ENCODE measurements at regions not wholly inside any gene's neighbourhood (a gene's known extent, or its start where the extent isn't known, plus 50 kb on each side); places are given as distances from the start of the nearest gene placed in this dataset.

GRCh38 chr7:153476166-153476565 lies 576.0 kb upstream of the DPP6 start:
- TF ChIP-seq ZNF121 (CRISPR knock-in tag; IDR thresholded peaks at IDR 0.05), result no peak
- no peak for TF ChIP-seq ZNF317 (CRISPR knock-in tag; IDR thresholded peaks at IDR 0.05; ENCODE audit: borderline replicate concordance, low read depth)
- TF ChIP-seq PRDM15 (CRISPR knock-in tag; IDR thresholded peaks at IDR 0.05), result no peak
- no peak for TF ChIP-seq TCF7 (CRISPR knock-in tag; IDR thresholded peaks at IDR 0.05; ENCODE audit: low read depth)
- no peak for TF ChIP-seq CTCF (IDR thresholded peaks at IDR 0.05)
- TF ChIP-seq ESRRA (CRISPR knock-in tag; IDR thresholded peaks at IDR 0.05; ENCODE audit: borderline replicate concordance), result no peak
- no peak for TF ChIP-seq NR2C2 (CRISPR knock-in tag; IDR thresholded peaks at IDR 0.05)
- TF ChIP-seq SOX15 (CRISPR knock-in tag; IDR thresholded peaks at IDR 0.05), result no peak
- TF ChIP-seq USF1 (CRISPR knock-in tag; IDR thresholded peaks at IDR 0.05), result no peak
- no peak for TF ChIP-seq HMGXB4 (CRISPR knock-in tag; IDR thresholded peaks at IDR 0.05)
- TF ChIP-seq SP1 (CRISPR knock-in tag; conservative IDR thresholded peaks at IDR 0.05), result no peak
- no peak for TF ChIP-seq FOXJ3 (CRISPR knock-in tag; IDR thresholded peaks at IDR 0.05; ENCODE audit: borderline replicate concordance)
- TF ChIP-seq ZBTB43 (CRISPR knock-in tag; IDR thresholded peaks at IDR 0.05), result no peak
- no peak for TF ChIP-seq ZNF232 (CRISPR knock-in tag; IDR thresholded peaks at IDR 0.05)

Measured in WTC11 (cell line).